K562 (cell line): ENCODE measurements at regions not wholly inside any gene's neighbourhood (a gene's known extent, or its start where the extent isn't known, plus 50 kb on each side); places are given as distances from the start of the nearest gene placed in this dataset.

Source experiments
- HDAC6 ChIP-seq: IDR thresholded peaks from 2 replicates; pipeline ENCODE4 v1.6.1; 2012; ENCODE audit warnings: low read depth, mild to moderate bottlenecking, control low read depth, inconsistent platforms, low read length, moderate library complexity
- MAFK ChIP-seq: IDR thresholded peaks from 2 replicates; pipeline ENCODE4 v1.6.1; 2011; ENCODE audit warnings: low read length, improper control_type of control experiment
- NR1H2 ChIP-seq: sonication (generic); formaldehyde crosslinking; IDR thresholded peaks from 2 replicates; pipeline ENCODE4 v1.4.0; 2020; ENCODE audit warnings: mild to moderate bottlenecking, missing genetic modification reagents
- PCBP1 ChIP-seq: fragments of 200-400 bp; formaldehyde crosslinking; IDR thresholded peaks from 2 replicates; pipeline ENCODE4 v1.6.1; 2018; ENCODE audit warnings: mild to moderate bottlenecking, low read depth, low read length; ENCODE audit not compliant: poor library complexity, severe bottlenecking
- POLR2G ChIP-seq: fragments of 200-400 bp; formaldehyde crosslinking; IDR thresholded peaks from 2 replicates; pipeline ENCODE4 v1.6.1; 2017; ENCODE audit warnings: low read depth, mild to moderate bottlenecking, antibody characterized with exemption, low read length, moderate library complexity
- RFX5 ChIP-seq: IDR thresholded peaks from 2 replicates; pipeline ENCODE4 v1.6.1; 2011; ENCODE audit warnings: low read depth, mild to moderate bottlenecking, improper control_type of control experiment, low read length
- RFX7 ChIP-seq: fragments of 250-450 bp; sonication (Bioruptor Pico); IDR thresholded peaks from 2 replicates; pipeline ENCODE4 v1.5.1; 2021; ENCODE audit warnings: mild to moderate bottlenecking
- SIN3B ChIP-seq: fragments of 450-650 bp; IDR thresholded peaks from 2 replicates; pipeline ENCODE4 v1.6.1; 2017; ENCODE audit warnings: low read depth, mild to moderate bottlenecking, moderate library complexity
- TAF15 ChIP-seq: fragments of 200-400 bp; formaldehyde crosslinking; IDR thresholded peaks from 2 replicates; pipeline ENCODE4 v1.6.1; 2017; ENCODE audit warnings: mild to moderate bottlenecking, low read depth, low read length, moderate library complexity
- THRA ChIP-seq: fragments of 450-650 bp; IDR thresholded peaks from 2 replicates; pipeline ENCODE4 v1.6.1; 2017; ENCODE audit warnings: mild to moderate bottlenecking, moderate library complexity
- ZBTB33 ChIP-seq: sonication (generic); formaldehyde crosslinking; IDR thresholded peaks from 2 replicates; pipeline ENCODE4 v1.8.1; 2023; ENCODE audit warnings: mild to moderate bottlenecking, missing genetic modification reagents
- ZBTB7A ChIP-seq: IDR thresholded peaks from 2 replicates; pipeline ENCODE4 v1.6.1; 2011; ENCODE audit warnings: low read depth, mild to moderate bottlenecking, low read length, moderate library complexity, borderline replicate concordance; ENCODE audit not compliant: control insufficient read depth
- ZNF124 ChIP-seq: sonication (generic); formaldehyde crosslinking; IDR thresholded peaks from 2 replicates; pipeline ENCODE4 v1.8.1; 2022; ENCODE audit warnings: missing genetic modification reagents
- ZNF24 ChIP-seq: fragments of 450-650 bp; IDR thresholded peaks from 2 replicates; pipeline ENCODE4 v1.6.1; 2016
- TF ChIP-seq, protein P1 (sequence below), 2 experiments: fragments of 450-650 bp; IDR thresholded peaks; 2 replicates each; pipeline ENCODE4 v1.6.1; 2016; ENCODE audit warnings: mild to moderate bottlenecking in 2 of 2, borderline replicate concordance in 1 of 2, low read depth in 1 of 2, moderate library complexity in 1 of 2

DNA sequence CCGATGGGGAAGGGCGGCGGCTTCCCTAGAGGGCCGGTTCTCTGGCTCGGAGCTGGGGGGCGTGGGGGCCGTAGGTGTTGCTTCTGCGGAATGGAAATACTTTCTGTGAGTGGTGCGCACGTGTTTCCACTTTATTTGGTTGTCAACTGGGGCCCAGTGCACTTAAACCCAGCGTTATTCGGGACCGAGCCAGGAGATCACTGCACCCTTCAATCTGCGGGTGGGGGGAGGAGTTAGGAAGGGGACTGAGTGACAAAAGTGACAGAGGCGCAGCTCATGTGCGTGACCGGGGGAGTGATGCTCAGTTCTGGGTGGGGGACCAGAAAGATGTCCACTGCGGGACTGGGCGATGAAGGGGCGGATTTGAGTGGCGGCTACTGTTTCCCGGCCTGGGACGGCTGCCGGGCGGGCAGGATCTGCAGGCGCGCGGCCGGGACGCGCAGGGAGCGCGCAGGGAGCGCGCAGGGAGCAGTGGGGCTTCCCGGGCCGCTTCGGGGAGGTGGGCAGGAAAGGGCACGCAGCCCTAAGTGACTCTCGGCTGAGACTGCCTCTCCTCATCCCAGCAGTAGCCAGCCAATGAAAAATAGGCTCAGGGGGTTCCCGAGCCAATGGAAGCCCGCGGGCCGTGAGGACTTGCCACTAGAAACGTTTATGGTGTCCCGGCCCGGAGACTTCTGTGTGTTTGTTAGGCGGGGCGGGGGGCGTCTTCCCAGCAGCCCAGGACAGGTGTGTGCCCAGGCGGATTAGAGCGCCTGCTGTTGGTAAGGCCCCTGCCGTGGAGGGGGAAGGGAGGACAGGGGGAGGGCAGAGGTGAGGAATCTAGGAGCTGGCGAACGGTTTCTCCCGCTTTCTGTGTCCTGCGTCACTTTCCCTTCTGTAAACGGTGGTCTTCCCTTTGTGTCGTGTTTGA lies 54.3 kb upstream of the KDM7A start (continued):
- TF ChIP-seq, protein P1, sequence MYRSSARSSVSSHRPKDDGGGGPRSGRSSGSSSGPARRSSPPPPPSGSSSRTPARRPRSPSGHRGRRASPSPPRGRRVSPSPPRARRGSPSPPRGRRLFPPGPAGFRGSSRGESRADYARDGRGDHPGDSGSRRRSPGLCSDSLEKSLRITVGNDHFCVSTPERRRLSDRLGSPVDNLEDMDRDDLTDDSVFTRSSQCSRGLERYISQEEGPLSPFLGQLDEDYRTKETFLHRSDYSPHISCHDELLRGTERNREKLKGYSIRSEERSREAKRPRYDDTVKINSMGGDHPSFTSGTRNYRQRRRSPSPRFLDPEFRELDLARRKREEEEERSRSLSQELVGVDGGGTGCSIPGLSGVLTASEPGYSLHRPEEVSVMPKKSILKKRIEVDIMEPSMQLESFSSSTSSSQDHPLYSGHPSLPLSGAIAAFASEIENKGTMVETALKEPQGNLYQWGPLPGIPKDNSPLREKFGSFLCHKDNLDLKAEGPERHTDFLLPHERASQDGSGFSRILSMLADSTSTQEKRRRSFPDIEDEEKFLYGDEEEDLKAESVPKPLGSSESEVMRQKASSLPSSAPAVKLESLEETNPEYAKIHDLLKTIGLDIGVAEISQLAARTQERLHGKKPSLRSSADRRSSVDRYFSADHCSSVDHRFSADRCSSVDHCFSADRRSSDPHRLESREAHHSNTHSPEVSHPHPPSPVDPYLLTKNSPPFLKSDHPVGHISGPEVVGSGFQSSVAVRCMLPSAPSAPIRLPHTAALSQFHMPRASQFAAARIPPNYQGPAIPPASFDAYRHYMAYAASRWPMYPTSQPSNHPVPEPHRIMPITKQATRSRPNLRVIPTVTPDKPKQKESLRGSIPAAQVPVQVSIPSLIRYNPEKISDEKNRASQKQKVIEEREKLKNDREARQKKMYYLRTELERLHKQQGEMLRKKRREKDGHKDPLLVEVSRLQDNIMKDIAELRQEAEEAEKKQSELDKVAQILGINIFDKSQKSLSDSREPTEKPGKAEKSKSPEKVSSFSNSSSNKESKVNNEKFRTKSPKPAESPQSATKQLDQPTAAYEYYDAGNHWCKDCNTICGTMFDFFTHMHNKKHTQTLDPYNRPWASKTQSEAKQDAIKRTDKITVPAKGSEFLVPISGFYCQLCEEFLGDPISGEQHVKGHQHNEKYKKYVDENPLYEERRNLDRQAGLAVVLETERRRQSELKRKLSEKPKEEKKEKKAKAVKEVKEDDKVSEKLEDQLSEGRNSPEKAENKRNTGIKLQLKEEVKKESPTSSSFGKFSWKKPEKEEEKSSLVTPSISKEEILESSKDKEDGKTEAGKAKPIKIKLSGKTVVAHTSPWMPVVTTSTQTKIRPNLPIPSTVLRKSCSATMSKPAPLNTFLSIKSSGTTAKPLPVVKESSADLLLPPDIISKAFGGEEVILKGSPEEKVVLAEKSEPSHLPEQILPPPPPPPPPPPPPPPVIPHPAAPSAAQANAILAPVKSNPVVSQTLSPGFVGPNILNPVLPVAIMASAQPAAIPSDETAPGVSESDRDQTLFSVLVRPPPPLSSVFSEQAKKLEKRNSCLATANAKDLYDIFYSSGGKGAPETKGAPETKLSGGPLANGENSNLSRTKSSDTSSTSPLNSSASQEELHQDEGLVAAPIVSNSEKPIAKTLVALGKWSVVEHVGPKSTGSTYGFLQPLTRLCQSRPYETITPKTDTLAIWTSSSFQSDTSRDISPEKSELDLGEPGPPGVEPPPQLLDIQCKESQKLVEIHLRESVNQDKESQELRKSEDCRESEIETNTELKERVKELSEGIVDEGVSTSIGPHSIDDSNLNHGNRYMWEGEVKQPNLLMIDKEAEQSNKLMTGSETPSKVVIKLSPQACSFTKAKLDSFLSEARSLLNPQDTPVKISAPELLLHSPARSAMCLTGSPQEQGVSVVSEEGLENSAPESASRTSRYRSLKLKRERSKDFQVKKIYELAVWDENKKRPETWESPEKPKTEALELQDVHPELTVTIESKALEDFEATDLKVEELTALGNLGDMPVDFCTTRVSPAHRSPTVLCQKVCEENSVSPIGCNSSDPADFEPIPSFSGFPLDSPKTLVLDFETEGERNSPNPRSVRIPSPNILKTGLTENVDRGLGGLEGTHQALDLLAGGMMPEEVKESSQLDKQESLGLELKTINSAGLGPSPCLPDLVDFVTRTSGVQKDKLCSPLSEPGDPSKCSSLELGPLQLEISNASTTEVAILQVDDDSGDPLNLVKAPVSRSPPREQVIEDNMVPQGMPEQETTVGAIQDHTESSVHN (IDR thresholded peaks at IDR 0.05; ENCODE audit: borderline replicate concordance in 1 of 2, low read depth in 1 of 2): no peak
- peak; percentile 47 for TF ChIP-seq PCBP1
- no peak for TF ChIP-seq RFX5
- TF ChIP-seq RFX7 (CRISPR knock-in tag): no peak
- TF ChIP-seq NR1H2 (CRISPR knock-in tag): no peak
- no peak for TF ChIP-seq HDAC6
- TF ChIP-seq TAF15: no peak
- no peak for TF ChIP-seq ZNF124 (CRISPR knock-in tag)
- TF ChIP-seq SIN3B: no peak
- no peak for TF ChIP-seq ZNF24
- no peak for TF ChIP-seq MAFK
- no peak for TF ChIP-seq THRA
- TF ChIP-seq ZBTB33 (CRISPR knock-in tag): peak; percentile 68
- TF ChIP-seq ZBTB7A: peak; percentile 26; the same call in 1 of the 2 replicates
- TF ChIP-seq POLR2G: peak; percentile 43; the same call in 1 of the 2 replicates
